ENCODE measurements at regions not wholly inside any gene's neighbourhood (a gene's known extent, or its start where the extent isn't known, plus 50 kb on each side); places are given as distances from the start of the nearest gene placed in this dataset.

DNA sequence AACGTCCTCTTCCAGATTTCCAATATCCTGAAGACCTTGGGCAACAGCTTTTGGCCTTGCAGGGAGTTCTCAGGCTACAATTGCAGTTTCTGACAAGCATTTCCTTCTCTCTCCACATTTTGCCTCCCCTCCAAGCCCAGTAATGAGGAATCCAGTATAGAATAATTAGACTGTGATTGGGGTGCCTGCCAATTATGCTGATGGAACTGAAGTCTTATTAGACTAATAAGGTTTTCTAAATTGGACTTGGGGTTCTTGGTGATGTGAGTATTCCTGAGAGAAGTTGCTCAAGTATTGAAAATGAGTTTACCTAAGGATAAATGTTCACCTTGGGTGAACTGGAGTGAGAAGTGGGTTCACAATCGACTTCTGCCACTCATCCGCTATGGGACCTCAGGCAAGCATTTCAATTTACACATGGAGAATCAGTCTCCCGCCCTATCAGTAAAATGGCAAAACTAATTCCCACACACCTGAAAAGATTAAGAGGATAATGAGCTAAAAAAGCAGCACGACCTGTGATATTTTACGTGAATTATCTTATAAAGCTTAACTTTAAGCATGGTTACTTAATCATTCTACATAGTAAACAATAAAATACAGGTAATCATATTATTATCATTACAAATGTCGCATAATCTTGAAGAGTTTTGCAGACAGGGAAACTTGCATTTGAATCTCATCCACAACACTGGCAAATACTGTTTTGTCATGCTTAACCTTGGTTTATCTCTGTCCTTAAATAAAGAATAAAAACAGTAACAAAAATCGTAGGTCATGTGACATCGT is 628.0 kb downstream of the TMEM114 start:
- ChIA-PET CTCF (no interaction called here), POLR2A (no interaction called here)
- no peak for TF ChIP-seq ZNF169 (tag by site-specific recombination; IDR thresholded peaks at IDR 0.05)
- TF ChIP-seq HOXA7 (CRISPR knock-in tag; IDR thresholded peaks at IDR 0.05; ENCODE audit: borderline replicate concordance), result no peak
- TF ChIP-seq ZNF521 (tag by site-specific recombination; IDR thresholded peaks at IDR 0.05), result no peak

DNA sequence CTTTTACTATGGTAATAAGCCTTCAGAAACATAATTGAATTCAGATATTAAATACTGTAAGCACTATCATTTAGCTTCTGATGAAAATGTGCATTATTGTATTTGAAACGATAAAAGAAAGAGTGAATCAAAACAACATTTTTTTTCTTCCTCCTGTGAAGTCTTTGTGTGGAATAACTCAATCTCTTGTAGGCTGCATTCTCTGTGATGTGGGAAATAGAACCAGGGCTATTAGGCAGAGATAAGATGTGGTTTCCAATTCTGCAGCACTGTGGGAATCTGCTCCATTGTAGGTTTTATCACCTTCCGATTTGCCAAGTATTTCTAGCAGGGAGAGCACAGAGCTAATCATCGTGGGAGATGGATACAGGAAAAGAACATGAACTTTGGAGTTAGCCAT is 624.5 kb downstream of the RBFOX1 start:
- no peaks in the 10 kb centered on the region for H3K4me1 ChIP-seq (ENCODE audit: control insufficient read depth, insufficient read depth, low read length)
- POLR2A ChIA-PET, result no interaction called here
- H3K36me3 ChIP-seq (ENCODE audit: control insufficient read depth in 2 of 2, insufficient read depth in 1 of 2, low read length in 2 of 2), result no peaks in the 10 kb centered on the region
- CTCF ChIA-PET, result no interaction called here
- H3K4me3 ChIP-seq (ENCODE audit: low read depth, low read length), result no peak overlapping the region
- H3K9me3 ChIP-seq (ENCODE audit: control insufficient read depth, insufficient read depth, low read depth, low read length), result no peaks in the 10 kb centered on the region
- H3K27ac ChIP-seq (ENCODE audit: extremely low read depth, low read depth, low read length), result no peak overlapping the region
- TF ChIP-seq ZFP3 (tag by site-specific recombination; IDR thresholded peaks at IDR 0.05; ENCODE audit: low read depth) (no peak), ZNF623 (tag by site-specific recombination; IDR thresholded peaks at IDR 0.05) (no peak), KLF10 (tag by site-specific recombination; IDR thresholded peaks at IDR 0.05) (no peak), ZNF529 (tag by site-specific recombination; IDR thresholded peaks at IDR 0.05; ENCODE audit: insufficient replicate concordance) (no peak), ZNF10 (tag by site-specific recombination; IDR thresholded peaks at IDR 0.05) (no peak)
- TF ChIP-seq, protein P1, sequence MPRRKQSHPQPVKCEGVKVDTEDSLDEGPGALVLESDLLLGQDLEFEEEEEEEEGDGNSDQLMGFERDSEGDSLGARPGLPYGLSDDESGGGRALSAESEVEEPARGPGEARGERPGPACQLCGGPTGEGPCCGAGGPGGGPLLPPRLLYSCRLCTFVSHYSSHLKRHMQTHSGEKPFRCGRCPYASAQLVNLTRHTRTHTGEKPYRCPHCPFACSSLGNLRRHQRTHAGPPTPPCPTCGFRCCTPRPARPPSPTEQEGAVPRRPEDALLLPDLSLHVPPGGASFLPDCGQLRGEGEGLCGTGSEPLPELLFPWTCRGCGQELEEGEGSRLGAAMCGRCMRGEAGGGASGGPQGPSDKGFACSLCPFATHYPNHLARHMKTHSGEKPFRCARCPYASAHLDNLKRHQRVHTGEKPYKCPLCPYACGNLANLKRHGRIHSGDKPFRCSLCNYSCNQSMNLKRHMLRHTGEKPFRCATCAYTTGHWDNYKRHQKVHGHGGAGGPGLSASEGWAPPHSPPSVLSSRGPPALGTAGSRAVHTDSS (tag by site-specific recombination; IDR thresholded peaks at IDR 0.05), result no peak

More for the DNA sequence above, 628.0 kb downstream of the TMEM114 start:
- H3K4me1 ChIP-seq (ENCODE audit: control insufficient read depth, insufficient read depth, low read length), result no peaks in the 10 kb centered on the region
- no peak overlapping the region for H3K4me3 ChIP-seq (ENCODE audit: low read depth, low read length)
- H3K9me3 ChIP-seq (ENCODE audit: control insufficient read depth, insufficient read depth, low read depth, low read length), result no peaks in the 10 kb centered on the region
- H3K27ac ChIP-seq (ENCODE audit: extremely low read depth, low read depth, low read length), result no peak overlapping the region
- no peaks in the 10 kb centered on the region for H3K36me3 ChIP-seq (ENCODE audit: control insufficient read depth in 2 of 2, insufficient read depth in 1 of 2, low read length in 2 of 2)

GRCh38 chr16:7953360-7953759 is 620.7 kb downstream of the RBFOX1 start:
- no peaks in the 10 kb centered on the region for H3K9me3 ChIP-seq (ENCODE audit: control insufficient read depth, insufficient read depth, low read depth, low read length)
- ChIA-PET POLR2A (no interaction called here), CTCF (no interaction called here)
- H3K4me3 ChIP-seq (ENCODE audit: low read depth, low read length), result no peak overlapping the region
- H3K4me1 ChIP-seq (ENCODE audit: control insufficient read depth, insufficient read depth, low read length), result no peaks in the 10 kb centered on the region
- TF ChIP-seq ZNF423 (tag by site-specific recombination; IDR thresholded peaks at IDR 0.05), result no peak
- no peak for TF ChIP-seq ZNF169 (tag by site-specific recombination; IDR thresholded peaks at IDR 0.05)
- TF ChIP-seq ZNF146 (tag by site-specific recombination; IDR thresholded peaks at IDR 0.05), result peak; percentile 77
- no peak for TF ChIP-seq ZNF324 (tag by site-specific recombination; IDR thresholded peaks at IDR 0.05)
- TF ChIP-seq ZNF398 (tag by site-specific recombination; IDR thresholded peaks at IDR 0.05), result no peak
- no peak for TF ChIP-seq SALL2 (tag by site-specific recombination; IDR thresholded peaks at IDR 0.05; ENCODE audit: borderline replicate concordance)
- no peak for TF ChIP-seq ZNF600 (tag by site-specific recombination; IDR thresholded peaks at IDR 0.05)
- H3K36me3 ChIP-seq (ENCODE audit: control insufficient read depth in 2 of 2, insufficient read depth in 1 of 2, low read length in 2 of 2), result no peaks in the 10 kb centered on the region
- no peak overlapping the region for H3K27ac ChIP-seq (ENCODE audit: extremely low read depth, low read depth, low read length)

DNA sequence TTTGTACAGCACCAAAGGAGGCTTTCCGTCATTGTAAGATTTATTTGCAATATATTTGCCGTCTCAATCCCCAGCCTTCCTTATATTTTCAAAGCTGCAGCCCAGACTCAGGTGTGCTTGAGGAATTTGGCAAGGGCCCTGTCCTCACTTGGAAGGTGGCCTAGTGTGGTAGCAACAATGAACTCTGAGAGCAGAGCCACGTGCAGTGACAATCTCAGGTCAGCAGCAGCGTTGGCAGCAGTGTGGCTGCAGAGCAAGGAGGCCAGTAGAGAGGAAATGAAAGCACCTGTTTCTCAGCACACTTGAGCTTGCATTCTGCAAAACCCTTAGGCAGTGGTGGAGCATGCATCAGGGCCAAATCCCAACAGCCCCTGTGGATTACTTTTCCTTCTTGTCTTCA is 613.5 kb downstream of the RBFOX1 start:
- no peaks in the 10 kb centered on the region for H3K36me3 ChIP-seq (ENCODE audit: control insufficient read depth in 2 of 2, insufficient read depth in 1 of 2, low read length in 2 of 2)
- POLR2A ChIA-PET, result no interaction called here
- no peak overlapping the region for H3K27ac ChIP-seq (ENCODE audit: extremely low read depth, low read depth, low read length)
- CTCF ChIA-PET, result no interaction called here
- H3K9me3 ChIP-seq (ENCODE audit: control insufficient read depth, insufficient read depth, low read depth, low read length), result no peaks in the 10 kb centered on the region
- no peak overlapping the region for H3K4me3 ChIP-seq (ENCODE audit: low read depth, low read length)
- H3K4me1 ChIP-seq (ENCODE audit: control insufficient read depth, insufficient read depth, low read length), result no peaks in the 10 kb centered on the region
- TF ChIP-seq SCRT1 (tag by site-specific recombination; IDR thresholded peaks at IDR 0.05; ENCODE audit: borderline replicate concordance) (no peak), ZBTB49 (tag by site-specific recombination; IDR thresholded peaks at IDR 0.05; ENCODE audit: low read depth) (no peak), ZNF202 (tag by site-specific recombination; IDR thresholded peaks at IDR 0.05; ENCODE audit: borderline replicate concordance) (no peak), ZNF677 (tag by site-specific recombination; IDR thresholded peaks at IDR 0.05) (no peak), ZNF324 (tag by site-specific recombination; IDR thresholded peaks at IDR 0.05) (no peak), ZNF571 (tag by site-specific recombination; IDR thresholded peaks at IDR 0.05) (no peak), GLI4 (tag by site-specific recombination; IDR thresholded peaks at IDR 0.05) (no peak), ZNF416 (tag by site-specific recombination; IDR thresholded peaks at IDR 0.05) (no peak), ZIC2 (tag by site-specific recombination; IDR thresholded peaks at IDR 0.05) (no peak), ZNF514 (tag by site-specific recombination; IDR thresholded peaks at IDR 0.05) (no peak)
